CD14-positive monocyte (primary cell): ENCODE measurements at regions not wholly inside any gene's neighbourhood (a gene's known extent, or its start where the extent isn't known, plus 50 kb on each side); places are given as distances from the start of the nearest gene placed in this dataset.

Experiments used
- DNase-seq, 3 donors: peaks; one replicate each; pipeline ENCODE4 v3.0.0-alpha.2; 2011 to 2022
- H2AFZ ChIP-seq: 2 replicates; pipeline ENCODE4 v1.6.0; 2012; ENCODE audit warnings: mild to moderate bottlenecking, low read depth, low read length, inconsistent platforms; ENCODE audit not compliant: insufficient read depth, poor library complexity, severe bottlenecking
- H3K27ac ChIP-seq, 2 donors: 1 replicate in 1 of 2; 2 replicates in 1 of 2; pipeline ENCODE4 v1.5.1; 2012 to 2013; ENCODE audit warnings: low read length in 2 of 2, control low read depth in 1 of 2, inconsistent platforms in 1 of 2, low read depth in 1 of 2, mild to moderate bottlenecking in 1 of 2
- H3K27me3 ChIP-seq, 2 donors: one replicate each; pipeline versions ENCODE4 v1.6.0 to v1.6.1; 2011 to 2013; ENCODE audit warnings: low read length in 2 of 2; ENCODE audit not compliant: control insufficient read depth in 2 of 2, insufficient read depth in 2 of 2
- H3K36me3 ChIP-seq, 2 donors: replicated peaks in 1 of 2; 1 replicate in 1 of 2; 2 replicates in 1 of 2; pipeline versions ENCODE4 v1.5.1 to v1.6.1; 2012 to 2013; ENCODE audit warnings: low read length in 2 of 2, control low read depth in 1 of 2, inconsistent platforms in 1 of 2, mild to moderate bottlenecking in 1 of 2; ENCODE audit not compliant: insufficient read depth in 2 of 2, control insufficient read depth in 1 of 2
- H3K4me1 ChIP-seq, 2 donors: 1 replicate in 1 of 2; 2 replicates in 1 of 2; pipeline versions ENCODE4 v1.5.1 to v1.6.1; 2012 to 2013; ENCODE audit warnings: low read length in 2 of 2, control low read depth in 1 of 2, inconsistent platforms in 1 of 2, mild to moderate bottlenecking in 1 of 2, moderate library complexity in 1 of 2; ENCODE audit not compliant: insufficient read depth in 2 of 2, control insufficient read depth in 1 of 2
- H3K4me2 ChIP-seq: replicated peaks from 2 replicates; pipeline ENCODE3; 2012; ENCODE audit warnings: low read length, moderate library complexity, mild to moderate bottlenecking; ENCODE audit not compliant: poor library complexity, severe bottlenecking; ENCODE audit errors: extremely low read depth
- H3K4me3 ChIP-seq, 3 experiments: fragments of 200-600 bp in 1 of 3; sonication (generic) in 1 of 3; replicated peaks in 1 of 3; 1 replicate in 2 of 3; 2 replicates in 1 of 3; pipeline ENCODE4 v1.5.1; 2011 to 2013; ENCODE audit warnings: low read length in 3 of 3, mild to moderate bottlenecking in 3 of 3, control low read depth in 2 of 3, low read depth in 2 of 3, inconsistent platforms in 1 of 3, moderate library complexity in 1 of 3
- H3K79me2 ChIP-seq: 2 replicates; pipeline ENCODE4 v1.6.0; 2012; ENCODE audit warnings: mild to moderate bottlenecking, control low read depth, inconsistent platforms, low read length, moderate library complexity; ENCODE audit not compliant: insufficient read depth
- H3K9ac ChIP-seq: 2 replicates; pipeline ENCODE4 v1.6.0; 2017; ENCODE audit warnings: low read length, mild to moderate bottlenecking; ENCODE audit not compliant: insufficient read depth, poor library complexity, severe bottlenecking
- H3K9me3 ChIP-seq, 2 donors: replicated peaks in 1 of 2; 1 replicate in 1 of 2; 2 replicates in 1 of 2; pipeline versions ENCODE4 v1.5.1 to v1.6.1; 2012 to 2013; ENCODE audit warnings: low read length in 2 of 2, control low read depth in 1 of 2; ENCODE audit not compliant: control insufficient read depth in 1 of 2, insufficient read depth in 1 of 2
- H4K20me1 ChIP-seq: 2 replicates; pipeline ENCODE4 v1.6.0; 2012; ENCODE audit warnings: mild to moderate bottlenecking, low read length, control low read depth, moderate library complexity; ENCODE audit not compliant: insufficient read depth
- H3K27ac Mint-ChIP-seq, 7 donors: one replicate each; pipeline ENCODE4 v1.8.0; 2020; ENCODE audit warnings: mild to moderate bottlenecking in 7 of 7, mixed read lengths in 7 of 7, moderate library complexity in 6 of 7, inconsistent platforms in 2 of 7
- H3K27me3 Mint-ChIP-seq, 3 donors: one replicate each; pipeline ENCODE4 v1.8.0; 2021 to 2022; ENCODE audit warnings: low read depth in 3 of 3, mild to moderate bottlenecking in 3 of 3, mixed read lengths in 3 of 3, moderate library complexity in 3 of 3, inconsistent platforms in 1 of 3
- H3K36me3 Mint-ChIP-seq, 2 donors: one replicate each; pipeline ENCODE4 v1.8.0; 2020; ENCODE audit warnings: mixed read lengths in 2 of 2, inconsistent platforms in 1 of 2, mild to moderate bottlenecking in 1 of 2
- H3K4me1 Mint-ChIP-seq: one replicate; pipeline ENCODE4 v1.8.0; 2020; ENCODE audit warnings: mild to moderate bottlenecking, mixed read lengths
- H3K4me3 Mint-ChIP-seq, 2 donors: one replicate each; pipeline ENCODE4 v1.8.0; 2020; ENCODE audit warnings: mild to moderate bottlenecking in 2 of 2, mixed read lengths in 2 of 2, moderate library complexity in 1 of 2
- H3K9me3 Mint-ChIP-seq, 7 donors: one replicate each; pipeline ENCODE4 v1.8.0; 2020 to 2022; ENCODE audit warnings: mixed read lengths in 7 of 7, mild to moderate bottlenecking in 6 of 7, moderate library complexity in 6 of 7, inconsistent platforms in 2 of 7
- WGBS: methylation state at CpG from one replicate; pipeline ENCODE4 v1.1.5; 2013; ENCODE audit warnings: missing lambda C conversion rate; ENCODE audit not compliant: insufficient coverage; 5-methylcytosine and 5-hydroxymethylcytosine counted together
- intact Hi-C, 2 donors: fragments of 100-400 bp; cut with micrococcal nuclease; formaldehyde crosslinking; loops; one replicate each; pipeline versions ENCODE4 v1.15.0 to v1.15.1; 2023
- TF ChIP-seq, protein P1 (sequence below): fragments of 200-600 bp; IDR thresholded peaks from one replicate; pipeline ENCODE4 v1.8.0; 2022; ENCODE audit warnings: antibody characterized with exemption, mild to moderate bottlenecking

DNA sequence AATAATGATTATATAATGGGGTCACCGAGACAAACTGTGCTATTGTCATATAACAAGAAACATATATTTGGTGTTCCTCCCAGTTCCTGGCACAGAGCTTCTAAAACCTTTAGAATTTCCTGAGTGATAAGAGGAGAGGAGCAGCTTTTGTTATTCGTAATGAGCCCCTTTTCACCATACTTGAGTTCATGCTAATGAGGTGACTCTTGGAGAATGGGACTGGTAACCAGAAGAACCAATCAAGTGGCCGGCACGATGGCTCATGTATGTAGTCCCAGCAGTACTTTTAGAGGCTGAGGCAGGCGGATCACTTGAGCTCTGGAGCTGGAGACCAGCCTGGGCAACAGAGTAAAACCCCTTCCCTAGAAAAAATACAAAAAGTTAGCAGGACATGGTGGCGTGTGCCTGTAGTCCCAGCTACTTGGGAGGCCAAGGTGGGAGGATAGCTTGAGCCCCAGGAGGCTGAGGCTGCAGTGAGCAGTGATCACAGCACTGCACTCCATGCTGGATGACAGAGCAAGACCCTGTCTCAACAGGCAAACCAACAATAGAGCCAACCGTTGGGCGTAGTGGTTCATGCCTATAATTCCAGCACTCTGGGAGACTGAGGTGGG is 62.7 kb upstream of the FTH1 start:
- peak overlapping the region in 4 of 7 donors; percentile 16 to 68 (median 58) for H3K27ac Mint-ChIP-seq
- intact Hi-C loops = loop anchor here in 1 of 2 donors (5.0 kb wide), 1 partner anchor 52 kb away; no protein-coding TSS in a partner anchor
- H3K4me1 Mint-ChIP-seq = peaks cover 45% of the 10 kb centered on the region

DNA sequence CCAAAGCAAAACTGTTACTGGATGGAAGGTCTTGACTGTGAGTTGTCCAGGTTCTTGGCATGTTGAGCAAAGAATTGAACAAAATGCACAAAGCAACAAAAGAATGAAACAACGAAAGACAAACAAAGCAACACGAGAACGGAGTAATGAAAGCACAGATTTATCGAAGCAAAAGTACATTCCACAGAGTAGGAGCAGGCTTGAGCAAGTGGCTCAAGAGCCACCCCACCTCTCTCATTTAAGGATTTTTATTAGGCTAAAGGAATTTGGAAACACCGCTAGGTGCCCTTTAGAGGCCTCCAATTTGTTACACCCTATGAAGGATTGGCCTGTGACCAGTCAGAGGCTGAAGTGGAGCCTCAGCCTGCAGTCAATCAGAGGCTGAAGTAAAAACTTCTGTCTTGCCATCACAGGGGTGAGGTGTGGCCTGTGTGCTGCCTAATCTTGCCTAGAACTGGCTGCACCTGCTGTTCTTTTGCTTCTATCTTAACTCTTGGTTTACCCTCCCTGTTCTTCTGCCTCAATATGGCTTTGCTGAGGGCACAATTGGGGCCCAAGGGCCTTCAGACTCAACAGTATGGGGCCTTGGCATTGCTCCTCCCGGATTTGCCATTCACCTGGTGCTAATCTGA is 59.4 kb upstream of the FTH1 start:
- H3K36me3 ChIP-seq = no peaks in the 10 kb centered on the region
- intact Hi-C loops = no loop called here
- H3K4me1 ChIP-seq = peaks cover 26 to 27% of the 10 kb centered on the region in 2 donors
- Mint-ChIP-seq H3K9me3 (peaks cover 0 to 7% (median 2%) of the 10 kb centered on the region in 7 donors), H3K27ac (peak overlapping the region; percentile 98 to 100 (median 99)), H3K36me3 (peaks cover 0 to 2% of the 10 kb centered on the region in 2 donors), H3K4me3 (no peak overlapping the region), H3K27me3 (peaks cover 3 to 8% (median 6%) of the 10 kb centered on the region in 3 donors), H3K4me1 (peaks cover 26% of the 10 kb centered on the region)
- H3K9me3 ChIP-seq = peaks cover 0 to 4% of the 10 kb centered on the region in 2 donors
- H2AFZ ChIP-seq = no peak overlapping the region
- TF ChIP-seq, protein P1, sequence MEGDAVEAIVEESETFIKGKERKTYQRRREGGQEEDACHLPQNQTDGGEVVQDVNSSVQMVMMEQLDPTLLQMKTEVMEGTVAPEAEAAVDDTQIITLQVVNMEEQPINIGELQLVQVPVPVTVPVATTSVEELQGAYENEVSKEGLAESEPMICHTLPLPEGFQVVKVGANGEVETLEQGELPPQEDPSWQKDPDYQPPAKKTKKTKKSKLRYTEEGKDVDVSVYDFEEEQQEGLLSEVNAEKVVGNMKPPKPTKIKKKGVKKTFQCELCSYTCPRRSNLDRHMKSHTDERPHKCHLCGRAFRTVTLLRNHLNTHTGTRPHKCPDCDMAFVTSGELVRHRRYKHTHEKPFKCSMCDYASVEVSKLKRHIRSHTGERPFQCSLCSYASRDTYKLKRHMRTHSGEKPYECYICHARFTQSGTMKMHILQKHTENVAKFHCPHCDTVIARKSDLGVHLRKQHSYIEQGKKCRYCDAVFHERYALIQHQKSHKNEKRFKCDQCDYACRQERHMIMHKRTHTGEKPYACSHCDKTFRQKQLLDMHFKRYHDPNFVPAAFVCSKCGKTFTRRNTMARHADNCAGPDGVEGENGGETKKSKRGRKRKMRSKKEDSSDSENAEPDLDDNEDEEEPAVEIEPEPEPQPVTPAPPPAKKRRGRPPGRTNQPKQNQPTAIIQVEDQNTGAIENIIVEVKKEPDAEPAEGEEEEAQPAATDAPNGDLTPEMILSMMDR = no peak
- no peaks in the 10 kb centered on the region for H3K79me2 ChIP-seq
- no peak overlapping the region for H3K4me2 ChIP-seq
- H3K27me3 ChIP-seq = no peaks in the 10 kb centered on the region
- H3K9ac ChIP-seq = peak overlapping the region; percentile 61
- peak overlapping the region; percentile 97 to 99 for H3K27ac ChIP-seq
- no peaks in the 10 kb centered on the region for H4K20me1 ChIP-seq
- no peak for DNase-seq
- 94% methylated on average over 2 of the region's 6 CpGs for WGBS
- no peak overlapping the region for H3K4me3 ChIP-seq

More for the DNA sequence above, 62.7 kb upstream of the FTH1 start:
- 93% methylated on average over 3 of the region's 8 CpGs for WGBS
- H3K4me1 ChIP-seq = peaks cover 38 to 41% of the 10 kb centered on the region in 2 donors
- no peak overlapping the region for H3K9ac ChIP-seq
- no peaks in the 10 kb centered on the region for H4K20me1 ChIP-seq
- DNase-seq = no peak
- no peaks in the 10 kb centered on the region for H3K9me3 ChIP-seq
- no peaks in the 10 kb centered on the region for H3K79me2 ChIP-seq
- peaks cover 0 to 8% of the 10 kb centered on the region in 2 donors for H3K36me3 Mint-ChIP-seq
- no peak overlapping the region for H3K4me3 Mint-ChIP-seq
- no peaks in the 10 kb centered on the region for H3K36me3 ChIP-seq
- H3K4me2 ChIP-seq = no peak overlapping the region
- peaks cover 1 to 5% (median 2%) of the 10 kb centered on the region in 7 donors for H3K9me3 Mint-ChIP-seq
- peaks cover 3 to 13% (median 6%) of the 10 kb centered on the region in 3 donors for H3K27me3 Mint-ChIP-seq
- H3K4me3 ChIP-seq = no peak overlapping the region
- no peaks in the 10 kb centered on the region for H3K27me3 ChIP-seq
- TF ChIP-seq, protein P1 = no peak
- no peak overlapping the region for H3K27ac ChIP-seq
- H2AFZ ChIP-seq = no peak overlapping the region
